ENCODE measurements at regions not wholly inside any gene's neighbourhood (a gene's known extent, or its start where the extent isn't known, plus 50 kb on each side); places are given as distances from the start of the nearest gene placed in this dataset.

GRCh38 chrX:26309262-26309661 is 93.3 kb downstream of the MAGEB5 start:
- no peaks in the 10 kb centered on the region for H3K36me3 ChIP-seq (replicated peaks in 1 of 2; ENCODE audit: control extremely low read depth in 1 of 2, control insufficient read depth in 1 of 2, extremely low read depth in 1 of 2, insufficient read depth in 2 of 2, low read length in 1 of 2)
- Mint-ChIP-seq H3K9me3 (ENCODE audit: insufficient read depth) (peaks cover 2% of the 10 kb centered on the region), H3K27ac (no peak overlapping the region), H3K4me3 (no peak overlapping the region), H3K27me3 (no peaks in the 10 kb centered on the region), H3K4me1 (no peaks in the 10 kb centered on the region)
- ATAC-seq (ENCODE audit: low read depth) (no peak), DNase-seq (no peak)
- no peaks in the 10 kb centered on the region for H3K79me2 ChIP-seq (ENCODE audit: control insufficient read depth, insufficient read depth, low read length)
- H3K27ac ChIP-seq (ENCODE audit: low read length in 2 of 2), result no peak overlapping the region
- H3K4me1 ChIP-seq (ENCODE audit: control insufficient read depth in 2 of 2, insufficient read depth in 2 of 2, low read length in 2 of 2), result no peaks in the 10 kb centered on the region
- H3K4me3 ChIP-seq (ENCODE audit: control extremely low read depth in 1 of 5, extremely low read depth in 1 of 5, insufficient read depth in 1 of 5, low read depth in 2 of 5, low read length in 4 of 5), result no peak overlapping the region
- H3K27me3 ChIP-seq (replicated peaks in 1 of 4; ENCODE audit: control extremely low read depth in 1 of 4, control insufficient read depth in 3 of 4, insufficient read depth in 4 of 4, low read length in 3 of 4), result no peaks in the 10 kb centered on the region
- CTCF ChIA-PET, result no interaction called here
- no peaks in the 10 kb centered on the region for H4K20me1 ChIP-seq (ENCODE audit: control insufficient read depth, insufficient read depth, low read length, poor library complexity, severe bottlenecking)
- no peak overlapping the region for H3K9ac ChIP-seq (ENCODE audit: low read length)
- POLR2A ChIA-PET, result no interaction called here
- H3K4me2 ChIP-seq (replicated peaks; ENCODE audit: low read depth, low read length, poor library complexity, severe bottlenecking), result no peak overlapping the region
- intact Hi-C loops (cut with micrococcal nuclease), result no loop called here
- TF ChIP-seq EZH2 (IDR thresholded peaks at IDR 0.05; ENCODE audit: borderline replicate concordance, insufficient read depth, low read depth, low read length, poor library complexity, severe bottlenecking) (no peak), CTCF (IDR thresholded peaks at IDR 0.05) (no peak)
- H2AFZ ChIP-seq (ENCODE audit: insufficient read depth, low read depth, low read length, poor library complexity, severe bottlenecking), result no peak overlapping the region
- H3K9me3 ChIP-seq (ENCODE audit: control extremely low read depth in 1 of 3, control insufficient read depth in 2 of 3, insufficient read depth in 1 of 3, low read length in 2 of 3), result no peaks in the 10 kb centered on the region

DNA sequence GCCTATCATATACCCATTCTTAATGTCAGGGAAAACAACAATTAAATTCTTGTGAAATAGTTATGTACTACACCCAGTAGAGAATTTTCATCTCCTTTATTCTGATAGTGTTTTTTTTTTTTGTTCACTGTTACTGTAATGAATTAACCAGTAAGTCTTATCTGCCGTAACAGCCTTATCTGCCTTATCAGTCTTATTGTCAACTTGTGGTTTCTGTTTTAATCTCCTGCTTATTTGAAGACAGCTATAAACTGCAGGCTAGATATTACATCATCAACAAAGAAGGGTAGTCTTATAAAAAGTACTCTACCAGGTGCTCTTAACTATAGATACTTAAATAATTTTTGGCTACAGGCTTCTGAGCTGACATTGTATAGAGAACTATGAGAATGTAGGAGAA is 79.5 kb downstream of the MAGEB5 start:
- H3K4me1 ChIP-seq (ENCODE audit: control insufficient read depth in 2 of 2, insufficient read depth in 2 of 2, low read length in 2 of 2), result no peaks in the 10 kb centered on the region
- H3K4me3 ChIP-seq (ENCODE audit: control extremely low read depth in 1 of 5, extremely low read depth in 1 of 5, insufficient read depth in 1 of 5, low read depth in 2 of 5, low read length in 4 of 5), result no peak overlapping the region
- no CpG with 5 or more reads among the region's 1 CpG for WGBS (ENCODE audit: insufficient coverage)
- ChIA-PET CTCF (no interaction called here), POLR2A (no interaction called here)
- no peak overlapping the region for H3K9ac ChIP-seq (ENCODE audit: low read length)
- H3K27ac ChIP-seq (ENCODE audit: low read length in 2 of 2), result no peak overlapping the region
- H3K4me3 Mint-ChIP-seq, result no peak overlapping the region
- DNase-seq, result no peak
- intact Hi-C loops (cut with micrococcal nuclease), result no loop called here
- ATAC-seq (ENCODE audit: low read depth), result no peak
- H3K27me3 Mint-ChIP-seq, result no peaks in the 10 kb centered on the region
- H4K20me1 ChIP-seq (ENCODE audit: control insufficient read depth, insufficient read depth, low read length, poor library complexity, severe bottlenecking), result no peaks in the 10 kb centered on the region
- no peaks in the 10 kb centered on the region for H3K9me3 Mint-ChIP-seq (ENCODE audit: insufficient read depth)
- H3K4me2 ChIP-seq (replicated peaks; ENCODE audit: low read depth, low read length, poor library complexity, severe bottlenecking), result no peak overlapping the region
- no peak for TF ChIP-seq CTCF (IDR thresholded peaks at IDR 0.05)
- TF ChIP-seq EZH2 (IDR thresholded peaks at IDR 0.05; ENCODE audit: borderline replicate concordance, insufficient read depth, low read depth, low read length, poor library complexity, severe bottlenecking), result no peak
- no peak overlapping the region for H2AFZ ChIP-seq (ENCODE audit: insufficient read depth, low read depth, low read length, poor library complexity, severe bottlenecking)
- no peaks in the 10 kb centered on the region for H3K27me3 ChIP-seq (replicated peaks in 1 of 4; ENCODE audit: control extremely low read depth in 1 of 4, control insufficient read depth in 3 of 4, insufficient read depth in 4 of 4, low read length in 3 of 4)
- no peak overlapping the region for H3K27ac Mint-ChIP-seq
- no peaks in the 10 kb centered on the region for H3K4me1 Mint-ChIP-seq
- H3K36me3 ChIP-seq (replicated peaks in 1 of 2; ENCODE audit: control extremely low read depth in 1 of 2, control insufficient read depth in 1 of 2, extremely low read depth in 1 of 2, insufficient read depth in 2 of 2, low read length in 1 of 2), result no peaks in the 10 kb centered on the region
- no peaks in the 10 kb centered on the region for H3K79me2 ChIP-seq (ENCODE audit: control insufficient read depth, insufficient read depth, low read length)
- H3K9me3 ChIP-seq (ENCODE audit: control extremely low read depth in 1 of 3, control insufficient read depth in 2 of 3, insufficient read depth in 1 of 3, low read length in 2 of 3), result no peaks in the 10 kb centered on the region
